Endothelial cell of umbilical vein (primary cell): ENCODE measurements at regions not wholly inside any gene's neighbourhood (a gene's known extent, or its start where the extent isn't known, plus 50 kb on each side); places are given as distances from the start of the nearest gene placed in this dataset.

Experiments used
- BruUV-seq: library from RNA; stranded (reverse); fragments of 400-500 nt; replicated peaks from 2 replicates; lab custom pipeline; 2021; lab: Mats Ljungman, UMichigan
- CTCF ChIA-PET: fragments of 300-600, 350-600 bp; sonication (Branson Sonifier 250); formaldehyde crosslinking; loops from one replicate; lab custom pipeline; 2021; ENCODE audit warnings: antibody characterized with exemption, inconsistent platforms; lab: Charles Lee
- POLR2A ChIA-PET: fragments of 300-600, 350-600 bp; sonication (Branson Sonifier 250); formaldehyde crosslinking; loops from one replicate; lab custom pipeline; 2021; ENCODE audit warnings: antibody characterized with exemption, inconsistent platforms; lab: Charles Lee
- DNase-seq: peaks from one replicate; pipeline ENCODE4 v3.0.0-alpha.2; 2011; ENCODE audit warnings: low read depth, low spot score
- FAIRE-seq: peaks from 2 replicates; lab custom pipeline; 2011; peaks lifted over from hg19 to GRCh38; lab: Jason Lieb, UNC
- H2AFZ ChIP-seq: 2 replicates; pipeline ENCODE4 v1.6.0; 2012; ENCODE audit warnings: low read depth, low read length, control low read depth, inconsistent platforms
- H3K27ac ChIP-seq: 2 replicates; pipeline ENCODE4 v1.5.1; 2011; ENCODE audit warnings: low read depth, mild to moderate bottlenecking, control low read depth, low read length, moderate library complexity; ENCODE audit not compliant: insufficient read depth
- H3K27me3 ChIP-seq, 2 experiments: 2 replicates each; pipeline versions ENCODE4 v1.6.0 to v1.6.1; 2011; ENCODE audit warnings: low read length in 2 of 2, mixed read lengths in 1 of 2; ENCODE audit not compliant: control insufficient read depth in 2 of 2, insufficient read depth in 2 of 2
- H3K36me3 ChIP-seq, 2 experiments: 2 replicates in 1 of 2; 3 replicates in 1 of 2; pipeline ENCODE4 v1.5.1; 2011; ENCODE audit warnings: low read length in 2 of 2, mild to moderate bottlenecking in 1 of 2, moderate library complexity in 1 of 2; ENCODE audit not compliant: control insufficient read depth in 2 of 2, insufficient read depth in 2 of 2; ENCODE audit errors: extremely low read depth in 1 of 2
- H3K4me1 ChIP-seq: 3 replicates; pipeline ENCODE4 v1.5.1; 2011; ENCODE audit warnings: mild to moderate bottlenecking, low read length; ENCODE audit not compliant: control insufficient read depth, insufficient read depth; ENCODE audit errors: extremely low read depth
- H3K4me2 ChIP-seq: 2 replicates; pipeline ENCODE4 v1.6.1; 2011; ENCODE audit warnings: low read length, control low read depth, mixed read lengths; ENCODE audit not compliant: insufficient read depth
- H3K4me3 ChIP-seq, 3 experiments: fragments of 200-600 bp in 1 of 3; sonication (generic), shearing (Covaris generic) in 1 of 3; replicated peaks in 1 of 3; 2 replicates each; pipeline ENCODE4 v1.5.1; 2011 to 2016; ENCODE audit warnings: control low read depth in 3 of 3, low read length in 3 of 3, mild to moderate bottlenecking in 2 of 3, inconsistent platforms in 1 of 3, low read depth in 1 of 3, moderate library complexity in 1 of 3; ENCODE audit not compliant: insufficient read depth in 1 of 3
- H3K79me2 ChIP-seq: 2 replicates; pipeline ENCODE4 v1.6.0; 2012; ENCODE audit warnings: low read length, inconsistent platforms; ENCODE audit not compliant: control insufficient read depth, insufficient read depth
- H3K9ac ChIP-seq: replicated peaks from 2 replicates; pipeline ENCODE3; 2011; ENCODE audit warnings: low read length, control low read depth; ENCODE audit not compliant: insufficient read depth; ENCODE audit errors: extremely low read depth
- H3K9me1 ChIP-seq: replicated peaks from 3 replicates; pipeline ENCODE4 v1.6.0; 2011; ENCODE audit warnings: mild to moderate bottlenecking, low read length; ENCODE audit not compliant: control insufficient read depth, insufficient read depth; ENCODE audit errors: extremely low read depth
- H3K9me3 ChIP-seq: replicated peaks from 2 replicates; pipeline ENCODE4 v1.5.1; 2012; ENCODE audit warnings: low read length, inconsistent platforms; ENCODE audit not compliant: control insufficient read depth, insufficient read depth
- H4K20me1 ChIP-seq: replicated peaks from 2 replicates; pipeline ENCODE3; 2011; ENCODE audit warnings: mild to moderate bottlenecking, low read length; ENCODE audit not compliant: control insufficient read depth, insufficient read depth; ENCODE audit errors: extremely low read depth
- EZH2 ChIP-seq: IDR thresholded peaks from 2 replicates; pipeline ENCODE4 v1.6.1; 2012; ENCODE audit warnings: borderline replicate concordance, low read depth, mild to moderate bottlenecking, moderate library complexity, low read length, inconsistent platforms; ENCODE audit not compliant: severe bottlenecking
- FOS ChIP-seq: IDR thresholded peaks from 2 replicates; pipeline ENCODE4 v1.6.1; 2011; ENCODE audit warnings: mild to moderate bottlenecking, low read length, moderate library complexity, borderline replicate concordance; ENCODE audit not compliant: insufficient read depth
- GATA2 ChIP-seq: IDR thresholded peaks from 2 replicates; pipeline ENCODE4 v1.7.0; 2011; ENCODE audit warnings: low read depth, mild to moderate bottlenecking, moderate library complexity, mixed read lengths, low read length; ENCODE audit not compliant: insufficient read length, insufficient read depth
- JUN ChIP-seq: IDR thresholded peaks from 2 replicates; pipeline ENCODE4 v1.6.1; 2011; ENCODE audit warnings: borderline replicate concordance, low read depth; ENCODE audit not compliant: insufficient read length, insufficient read depth
- MAX ChIP-seq: IDR thresholded peaks from 2 replicates; pipeline ENCODE4 v1.6.1; 2011; ENCODE audit not compliant: insufficient read depth, insufficient read length
- MYC ChIP-seq: IDR thresholded peaks from one replicate; pipeline ENCODE4 v1.6.1; 2011; ENCODE audit warnings: mild to moderate bottlenecking, low read depth, low read length
- POLR2A ChIP-seq: IDR thresholded peaks from 2 replicates; pipeline ENCODE4 v1.6.1; 2012; ENCODE audit warnings: low read depth, mild to moderate bottlenecking, control low read depth, low read length
- POLR2AphosphoS5 ChIP-seq: IDR thresholded peaks from 2 replicates; pipeline ENCODE4 v1.6.1; 2012; ENCODE audit warnings: low read depth, mild to moderate bottlenecking, control low read depth, low read length, moderate library complexity; ENCODE audit not compliant: insufficient read depth
- dilution Hi-C: fragments of 300-500 bp; cut with MboI; formaldehyde crosslinking; loops from one replicate; pipeline ENCODE4 v1.15.0; 2019; ENCODE audit warnings: low sequenced_read_pairs; ENCODE audit not compliant: extremely low pct_ligation_motif_present
- intact Hi-C: fragments of 100-400 bp; cut with micrococcal nuclease; formaldehyde crosslinking; loops from one replicate; pipeline ENCODE4 v1.10.0; 2022
- TF ChIP-seq, protein P1 (sequence below), 2 donors: IDR thresholded peaks; 1 replicate in 1 of 2; 2 replicates in 1 of 2; pipeline ENCODE4 v1.5.1; 2011; ENCODE audit warnings: low read length in 2 of 2, mild to moderate bottlenecking in 2 of 2, moderate library complexity in 2 of 2, control low read depth in 1 of 2, inconsistent platforms in 1 of 2, low read depth in 1 of 2; ENCODE audit not compliant: insufficient read depth in 1 of 2; ENCODE audit errors: extremely low read depth in 1 of 2

GRCh38 chr13:48808683-48809082 is 155.0 kb downstream of the CYSLTR2 start:
- H4K20me1 ChIP-seq = no peaks in the 10 kb centered on the region
- no peak overlapping the region for H3K4me2 ChIP-seq
- TF ChIP-seq POLR2A (no peak), JUN (no peak), MAX (no peak), FOS (no peak), POLR2AphosphoS5 (no peak), MYC (no peak), GATA2 (no peak), EZH2 (no peak)
- TF ChIP-seq, protein P1, sequence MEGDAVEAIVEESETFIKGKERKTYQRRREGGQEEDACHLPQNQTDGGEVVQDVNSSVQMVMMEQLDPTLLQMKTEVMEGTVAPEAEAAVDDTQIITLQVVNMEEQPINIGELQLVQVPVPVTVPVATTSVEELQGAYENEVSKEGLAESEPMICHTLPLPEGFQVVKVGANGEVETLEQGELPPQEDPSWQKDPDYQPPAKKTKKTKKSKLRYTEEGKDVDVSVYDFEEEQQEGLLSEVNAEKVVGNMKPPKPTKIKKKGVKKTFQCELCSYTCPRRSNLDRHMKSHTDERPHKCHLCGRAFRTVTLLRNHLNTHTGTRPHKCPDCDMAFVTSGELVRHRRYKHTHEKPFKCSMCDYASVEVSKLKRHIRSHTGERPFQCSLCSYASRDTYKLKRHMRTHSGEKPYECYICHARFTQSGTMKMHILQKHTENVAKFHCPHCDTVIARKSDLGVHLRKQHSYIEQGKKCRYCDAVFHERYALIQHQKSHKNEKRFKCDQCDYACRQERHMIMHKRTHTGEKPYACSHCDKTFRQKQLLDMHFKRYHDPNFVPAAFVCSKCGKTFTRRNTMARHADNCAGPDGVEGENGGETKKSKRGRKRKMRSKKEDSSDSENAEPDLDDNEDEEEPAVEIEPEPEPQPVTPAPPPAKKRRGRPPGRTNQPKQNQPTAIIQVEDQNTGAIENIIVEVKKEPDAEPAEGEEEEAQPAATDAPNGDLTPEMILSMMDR (IDR thresholded peaks at IDR 0.05; ENCODE audit: extremely low read depth in 1 of 2, insufficient read depth in 1 of 2, low read depth in 1 of 2, low read length in 2 of 2) = no peak
- no peaks in the 10 kb centered on the region for H3K27me3 ChIP-seq
- ChIA-PET CTCF (no interaction called here), POLR2A (no interaction called here)
- dilution Hi-C loops = no loop called here
- no peaks in the 10 kb centered on the region for H3K9me3 ChIP-seq
- H3K4me1 ChIP-seq = no peaks in the 10 kb centered on the region
- no peak overlapping the region for H2AFZ ChIP-seq
- intact Hi-C loops = no loop called here
- H3K79me2 ChIP-seq = no peaks in the 10 kb centered on the region
- H3K9me1 ChIP-seq = no peaks in the 10 kb centered on the region
- no peak overlapping the region for H3K9ac ChIP-seq
- H3K27ac ChIP-seq = no peak overlapping the region
- DNase-seq (no peak), FAIRE-seq (no peak)
- no TSS peak for BruUV-seq
- no peak overlapping the region for H3K4me3 ChIP-seq
- H3K36me3 ChIP-seq = no peaks in the 10 kb centered on the region
